GM18858 (cell line): ENCODE measurements at regions not wholly inside any gene's neighbourhood (a gene's known extent, or its start where the extent isn't known, plus 50 kb on each side); places are given as distances from the start of the nearest gene placed in this dataset.
"Not testable (repeated sequence)": the region's sequence is repeated elsewhere in the genome, so short reads cannot be mapped to it uniquely, and the experiment has no call there.

Experiments
- ATAC-seq: cut with Tn5 transposase; IDR thresholded peaks from one replicate; pipeline ENCODE4 v1.9.1; 2021; ENCODE audit not compliant: unreplicated experiment

- no peak for ATAC-seq
Observed at GRCh38 chr1:119191325-119191724, 50.9 kb upstream of the WARS2 start.

- no peak for ATAC-seq
Observed at GRCh38 chr1:119204197-119204960, 63.9 kb upstream of the WARS2 start.

- no peak for ATAC-seq
Observed at GRCh38 chr1:119204961-119205357, 64.5 kb upstream of the WARS2 start.

- ATAC-seq: no peak
Observed at GRCh38 chr1:119209061-119209460, 68.6 kb upstream of the WARS2 start.

GRCh38 chr1:119209596-119210295, 69.3 kb upstream of the WARS2 start:
- ATAC-seq: no peak

GRCh38 chr1:119210296-119210649, 69.8 kb upstream of the WARS2 start:
- ATAC-seq: no peak

- not testable (repeated sequence) for ATAC-seq
Observed at GRCh38 chr1:119213213-119213612, 72.8 kb upstream of the WARS2 start.

GRCh38 chr1:119214961-119215360, 74.5 kb upstream of the WARS2 start:
- not testable (repeated sequence) for ATAC-seq

GRCh38 chr1:119217309-119217828, 76.9 kb upstream of the WARS2 start:
- ATAC-seq: no peak

- ATAC-seq: no peak
Observed at GRCh38 chr1:119219711-119220110, 79.3 kb upstream of the WARS2 start.

- ATAC-seq: no peak
Observed at GRCh38 chr1:119220991-119221390, 80.5 kb upstream of the WARS2 start.

GRCh38 chr1:119222271-119222670, 81.8 kb upstream of the WARS2 start:
- ATAC-seq: no peak

- ATAC-seq: no peak
Observed at GRCh38 chr1:119225265-119225664, 84.8 kb upstream of the WARS2 start.

GRCh38 chr1:119225831-119226230, 85.4 kb upstream of the WARS2 start:
- no peak for ATAC-seq

- ATAC-seq: no peak
Observed at GRCh38 chr1:119226321-119226720, 85.9 kb upstream of the WARS2 start.

GRCh38 chr1:119226913-119227312, 86.5 kb upstream of the WARS2 start:
- no peak for ATAC-seq

GRCh38 chr1:119227456-119227855, 87.0 kb upstream of the WARS2 start:
- ATAC-seq: no peak

GRCh38 chr1:119228335-119229080, 88.1 kb upstream of the WARS2 start:
- no peak for ATAC-seq

GRCh38 chr1:119235120-119235519, 94.7 kb upstream of the WARS2 start:
- no peak for ATAC-seq

GRCh38 chr1:119245881-119246280, 105.4 kb upstream of the WARS2 start:
- ATAC-seq: no peak

- no peak for ATAC-seq
Observed at GRCh38 chr1:119249283-119249682, 108.8 kb upstream of the WARS2 start.

- ATAC-seq: no peak
Observed at GRCh38 chr1:119250299-119250698, 109.8 kb upstream of the WARS2 start.
